Spleen (tissue), 7 donors: ENCODE measurements at regions not wholly inside any gene's neighbourhood (a gene's known extent, or its start where the extent isn't known, plus 50 kb on each side); places are given as distances from the start of the nearest gene placed in this dataset.

ENCODE experiments used
- CTCF ChIP-seq, 11 experiments: fragments of 200-600 bp in 7 of 11; fragments of 450-650 bp in 4 of 11; sonication (generic) in 4 of 11; IDR thresholded peaks in 8 of 11; conservative IDR thresholded peaks in 3 of 11; 1 replicate in 7 of 11; 2 replicates in 4 of 11; pipeline versions ENCODE4 v1.4.0 to v1.8.0; 2016 to 2021; ENCODE audit warnings: antibody characterized with exemption in 11 of 11, inconsistent platforms in 4 of 11, mild to moderate bottlenecking in 1 of 11
- POLR2A ChIP-seq, 3 donors: fragments of 450-650 bp; IDR thresholded peaks; one replicate each; pipeline ENCODE4 v1.5.1; 2017; ENCODE audit warnings: antibody characterized with exemption in 3 of 3, mild to moderate bottlenecking in 1 of 3
- POLR2AphosphoS5 ChIP-seq, 3 donors: sonication (generic); formaldehyde crosslinking; IDR thresholded peaks; one replicate each; pipeline ENCODE4 v1.5.1; 2017; ENCODE audit warnings: antibody characterized with exemption in 3 of 3
- donor health status: DM: no; HTN: no; CAD: no; lungs with moderate emphysema.
- donor health status: DM: no; HTN: no; CAD: no.
- donor health status: DM: no; HTN: no; CAD: no.

- no peak for TF ChIP-seq CTCF (IDR thresholded peaks at IDR 0.05 in 8 of 11, conservative IDR thresholded peaks at IDR 0.05 in 3 of 11)
- no peak for TF ChIP-seq POLR2A (IDR thresholded peaks at IDR 0.05)
- TF ChIP-seq POLR2AphosphoS5 (IDR thresholded peaks at IDR 0.05) = no peak
These were observed 341.3 kb downstream of the SLC16A7 start for GRCh38 chr12:59937148-59937547.
